Suppressor macrophage treated with lipopolysaccharide for 1 hour (primary cell): ENCODE measurements at regions not wholly inside any gene's neighbourhood (a gene's known extent, or its start where the extent isn't known, plus 50 kb on each side); places are given as distances from the start of the nearest gene placed in this dataset.

Experiments used
- DNase-seq, 3 donors: peaks; one replicate each; pipeline ENCODE4 v3.0.0-alpha.2; 2020 to 2022

GRCh38 chr15:60095711-60096110 lies 91.6 kb downstream of the FOXB1 start:
- no peak for DNase-seq

GRCh38 chr15:60096157-60096556 lies 92.0 kb downstream of the FOXB1 start:
- DNase-seq, result no peak

GRCh38 chr15:60101416-60101815 lies 97.3 kb downstream of the FOXB1 start:
- no peak for DNase-seq

GRCh38 chr15:60102748-60103147 lies 98.6 kb downstream of the FOXB1 start:
- no peak for DNase-seq

- no peak for DNase-seq
Observed at GRCh38 chr15:60110909-60111308, 106.8 kb downstream of the FOXB1 start.

GRCh38 chr15:60115579-60116380 lies 111.7 kb downstream of the FOXB1 start:
- peak in 1 of 3 donors; percentile 6 for DNase-seq

GRCh38 chr15:60116456-60117089 lies 112.5 kb downstream of the FOXB1 start:
- no peak for DNase-seq

GRCh38 chr15:60118146-60118545 lies 114.0 kb downstream of the FOXB1 start:
- DNase-seq, result no peak

- no peak for DNase-seq
Observed at GRCh38 chr15:60118626-60119025, 114.5 kb downstream of the FOXB1 start.

GRCh38 chr15:60119101-60119500 lies 115.0 kb downstream of the FOXB1 start:
- DNase-seq, result no peak

- DNase-seq, result no peak
Observed at GRCh38 chr15:60120100-60120499, 116.0 kb downstream of the FOXB1 start.

GRCh38 chr15:60121845-60122244 lies 117.7 kb downstream of the FOXB1 start:
- DNase-seq, result no peak

GRCh38 chr15:60122691-60123090 lies 118.6 kb downstream of the FOXB1 start:
- no peak for DNase-seq

GRCh38 chr15:60124460-60125070 lies 120.5 kb downstream of the FOXB1 start:
- DNase-seq, result no peak

- no peak for DNase-seq
Observed at GRCh38 chr15:60125334-60125733, 121.2 kb downstream of the FOXB1 start.

GRCh38 chr15:60126200-60126599 lies 122.1 kb downstream of the FOXB1 start:
- DNase-seq, result no peak

- DNase-seq, result peak in 1 of 3 donors; percentile 10
Observed at GRCh38 chr15:60126661-60127060, 122.5 kb downstream of the FOXB1 start.

- DNase-seq, result no peak
Observed at GRCh38 chr15:60128000-60128376, 123.9 kb downstream of the FOXB1 start.

GRCh38 chr15:60128710-60129109 lies 124.6 kb downstream of the FOXB1 start:
- no peak for DNase-seq

GRCh38 chr15:60130398-60130797 lies 126.3 kb downstream of the FOXB1 start:
- DNase-seq, result no peak

GRCh38 chr15:60130821-60131220 lies 126.7 kb downstream of the FOXB1 start:
- no peak for DNase-seq

- DNase-seq, result peak in 2 of 3 donors; percentile 4 to 17
Observed at GRCh38 chr15:60134609-60135008, 130.5 kb downstream of the FOXB1 start.

GRCh38 chr15:60135961-60136360 lies 131.8 kb downstream of the FOXB1 start:
- peak in 1 of 3 donors; percentile 3 for DNase-seq
